ENCODE measurements at regions not wholly inside any gene's neighbourhood (a gene's known extent, or its start where the extent isn't known, plus 50 kb on each side); places are given as distances from the start of the nearest gene placed in this dataset.

DNA sequence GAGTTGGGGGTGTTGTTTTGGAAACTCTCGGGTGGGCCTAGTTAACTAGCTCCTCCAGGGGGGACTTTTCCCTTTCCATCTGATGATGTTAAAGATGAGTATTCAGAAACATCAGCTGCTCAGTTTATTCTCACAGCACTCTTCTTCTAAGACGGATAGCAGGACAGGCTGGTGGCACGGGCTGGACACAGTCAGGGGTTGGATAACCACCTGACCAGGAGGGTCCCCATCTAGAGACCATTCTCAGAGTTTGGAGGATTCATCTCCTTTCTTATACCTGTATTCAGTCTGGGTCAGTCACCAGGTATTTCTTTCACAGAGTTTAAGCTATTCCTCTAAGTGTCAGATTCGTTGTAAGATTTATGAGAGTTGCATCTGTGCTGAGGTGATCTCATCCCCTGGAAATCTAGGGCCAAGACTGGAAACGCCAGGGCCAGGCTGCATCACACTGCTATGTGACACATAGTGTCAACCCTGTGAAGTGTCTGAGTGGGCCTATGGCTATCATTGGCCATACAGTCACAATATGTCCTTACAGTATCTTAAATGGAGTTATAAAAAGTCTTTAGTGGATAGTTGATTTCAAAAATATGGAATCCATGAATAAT is 111.7 kb downstream of the FAM50B start:
- TF ChIP-seq ZNF555 (tag by site-specific recombination; conservative IDR thresholded peaks at IDR 0.05) (no peak), ZNF76 (tag by site-specific recombination; IDR thresholded peaks at IDR 0.05; ENCODE audit: borderline replicate concordance, low read depth) (no peak), YY1 (tag by site-specific recombination; IDR thresholded peaks at IDR 0.05) (no peak), ZNF248 (tag by site-specific recombination; IDR thresholded peaks at IDR 0.05) (no peak), OVOL3 (tag by site-specific recombination; IDR thresholded peaks at IDR 0.05) (no peak), KLF1 (tag by site-specific recombination; IDR thresholded peaks at IDR 0.05) (no peak), KLF10 (tag by site-specific recombination; IDR thresholded peaks at IDR 0.05) (no peak), ZXDB (tag by site-specific recombination; IDR thresholded peaks at IDR 0.05) (no peak), EGR2 (tag by site-specific recombination; IDR thresholded peaks at IDR 0.05; ENCODE audit: low read depth) (no peak), PRDM1 (tag by site-specific recombination; IDR thresholded peaks at IDR 0.05) (no peak)
- TF ChIP-seq, protein P1, sequence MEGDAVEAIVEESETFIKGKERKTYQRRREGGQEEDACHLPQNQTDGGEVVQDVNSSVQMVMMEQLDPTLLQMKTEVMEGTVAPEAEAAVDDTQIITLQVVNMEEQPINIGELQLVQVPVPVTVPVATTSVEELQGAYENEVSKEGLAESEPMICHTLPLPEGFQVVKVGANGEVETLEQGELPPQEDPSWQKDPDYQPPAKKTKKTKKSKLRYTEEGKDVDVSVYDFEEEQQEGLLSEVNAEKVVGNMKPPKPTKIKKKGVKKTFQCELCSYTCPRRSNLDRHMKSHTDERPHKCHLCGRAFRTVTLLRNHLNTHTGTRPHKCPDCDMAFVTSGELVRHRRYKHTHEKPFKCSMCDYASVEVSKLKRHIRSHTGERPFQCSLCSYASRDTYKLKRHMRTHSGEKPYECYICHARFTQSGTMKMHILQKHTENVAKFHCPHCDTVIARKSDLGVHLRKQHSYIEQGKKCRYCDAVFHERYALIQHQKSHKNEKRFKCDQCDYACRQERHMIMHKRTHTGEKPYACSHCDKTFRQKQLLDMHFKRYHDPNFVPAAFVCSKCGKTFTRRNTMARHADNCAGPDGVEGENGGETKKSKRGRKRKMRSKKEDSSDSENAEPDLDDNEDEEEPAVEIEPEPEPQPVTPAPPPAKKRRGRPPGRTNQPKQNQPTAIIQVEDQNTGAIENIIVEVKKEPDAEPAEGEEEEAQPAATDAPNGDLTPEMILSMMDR (tag by site-specific recombination; IDR thresholded peaks at IDR 0.05), result no peak
- TF ChIP-seq, protein P2, sequence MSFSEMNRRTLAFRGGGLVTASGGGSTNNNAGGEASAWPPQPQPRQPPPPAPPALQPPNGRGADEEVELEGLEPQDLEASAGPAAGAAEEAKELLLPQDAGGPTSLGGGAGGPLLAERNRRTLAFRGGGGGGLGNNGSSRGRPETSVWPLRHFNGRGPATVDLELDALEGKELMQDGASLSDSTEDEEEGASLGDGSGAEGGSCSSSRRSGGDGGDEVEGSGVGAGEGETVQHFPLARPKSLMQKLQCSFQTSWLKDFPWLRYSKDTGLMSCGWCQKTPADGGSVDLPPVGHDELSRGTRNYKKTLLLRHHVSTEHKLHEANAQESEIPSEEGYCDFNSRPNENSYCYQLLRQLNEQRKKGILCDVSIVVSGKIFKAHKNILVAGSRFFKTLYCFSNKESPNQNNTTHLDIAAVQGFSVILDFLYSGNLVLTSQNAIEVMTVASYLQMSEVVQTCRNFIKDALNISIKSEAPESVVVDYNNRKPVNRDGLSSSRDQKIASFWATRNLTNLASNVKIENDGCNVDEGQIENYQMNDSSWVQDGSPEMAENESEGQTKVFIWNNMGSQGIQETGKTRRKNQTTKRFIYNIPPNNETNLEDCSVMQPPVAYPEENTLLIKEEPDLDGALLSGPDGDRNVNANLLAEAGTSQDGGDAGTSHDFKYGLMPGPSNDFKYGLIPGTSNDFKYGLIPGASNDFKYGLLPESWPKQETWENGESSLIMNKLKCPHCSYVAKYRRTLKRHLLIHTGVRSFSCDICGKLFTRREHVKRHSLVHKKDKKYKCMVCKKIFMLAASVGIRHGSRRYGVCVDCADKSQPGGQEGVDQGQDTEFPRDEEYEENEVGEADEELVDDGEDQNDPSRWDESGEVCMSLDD (tag by site-specific recombination; IDR thresholded peaks at IDR 0.05), result no peak
- TF ChIP-seq, protein P3, sequence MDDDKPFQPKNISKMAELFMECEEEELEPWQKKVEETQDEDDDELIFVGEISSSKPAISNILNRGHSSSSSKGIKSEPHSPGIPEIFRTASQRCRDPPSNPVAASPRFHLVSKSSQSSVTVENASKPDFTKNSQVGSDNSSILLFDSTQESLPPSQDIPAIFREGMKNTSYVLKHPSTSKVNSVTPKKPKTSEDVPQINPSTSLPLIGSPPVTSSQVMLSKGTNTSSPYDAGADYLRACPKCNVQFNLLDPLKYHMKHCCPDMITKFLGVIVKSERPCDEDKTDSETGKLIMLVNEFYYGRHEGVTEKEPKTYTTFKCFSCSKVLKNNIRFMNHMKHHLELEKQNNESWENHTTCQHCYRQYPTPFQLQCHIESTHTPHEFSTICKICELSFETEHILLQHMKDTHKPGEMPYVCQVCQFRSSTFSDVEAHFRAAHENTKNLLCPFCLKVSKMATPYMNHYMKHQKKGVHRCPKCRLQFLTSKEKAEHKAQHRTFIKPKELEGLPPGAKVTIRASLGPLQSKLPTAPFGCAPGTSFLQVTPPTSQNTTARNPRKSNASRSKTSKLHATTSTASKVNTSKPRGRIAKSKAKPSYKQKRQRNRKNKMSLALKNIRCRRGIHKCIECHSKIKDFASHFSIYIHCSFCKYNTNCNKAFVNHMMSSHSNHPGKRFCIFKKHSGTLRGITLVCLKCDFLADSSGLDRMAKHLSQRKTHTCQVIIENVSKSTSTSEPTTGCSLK (tag by site-specific recombination; IDR thresholded peaks at IDR 0.05), result no peak
